Natural killer cell (primary cell): ENCODE measurements at regions not wholly inside any gene's neighbourhood (a gene's known extent, or its start where the extent isn't known, plus 50 kb on each side); places are given as distances from the start of the nearest gene placed in this dataset.

Source experiments
- ATAC-seq, 3 donors: fragments of 150-1000 bp in 2 of 3; fragments of 200-7000 bp in 1 of 3; cut with Tn5 transposase; 1 replicate in 1 of 3; 2 replicates in 2 of 3; pipeline ENCODE4 v1.10.0; 2021; ENCODE audit warnings: mild to moderate bottlenecking in 2 of 3, moderate library complexity in 2 of 3
- DNase-seq, 2 donors: peaks; one replicate each; pipeline versions ENCODE4 v3.0.0 to v3.0.0-alpha.2; 2013 to 2021; ENCODE audit warnings: mixed read lengths in 1 of 2
- H3K27ac ChIP-seq: one replicate; pipeline ENCODE4 v1.5.1; 2013; ENCODE audit warnings: mild to moderate bottlenecking, low read length
- H3K27me3 ChIP-seq: one replicate; pipeline ENCODE4 v1.6.1; 2013; ENCODE audit warnings: low read length; ENCODE audit not compliant: control insufficient read depth, insufficient read depth
- H3K36me3 ChIP-seq: one replicate; pipeline ENCODE4 v1.6.1; 2013; ENCODE audit warnings: low read length; ENCODE audit not compliant: control insufficient read depth, insufficient read depth
- H3K4me1 ChIP-seq: one replicate; pipeline ENCODE4 v1.6.1; 2013; ENCODE audit warnings: low read length; ENCODE audit not compliant: control insufficient read depth, insufficient read depth
- H3K4me3 ChIP-seq: one replicate; pipeline ENCODE4 v1.5.1; 2013; ENCODE audit warnings: low read length
- H3K9me3 ChIP-seq: one replicate; pipeline ENCODE4 v1.6.1; 2013; ENCODE audit warnings: low read length; ENCODE audit not compliant: control insufficient read depth, insufficient read depth
- H3K27ac Mint-ChIP-seq, 2 donors: one replicate each; pipeline ENCODE4 v1.8.0; 2022; ENCODE audit warnings: mild to moderate bottlenecking in 2 of 2, mixed read lengths in 2 of 2, moderate library complexity in 1 of 2
- H3K27me3 Mint-ChIP-seq, 2 donors: one replicate each; pipeline ENCODE4 v1.8.0; 2022; ENCODE audit warnings: low read depth in 2 of 2, mixed read lengths in 2 of 2
- H3K36me3 Mint-ChIP-seq: one replicate; pipeline ENCODE4 v1.8.0; 2022; ENCODE audit warnings: mixed read lengths
- H3K4me1 Mint-ChIP-seq, 2 donors: one replicate each; pipeline ENCODE4 v1.8.0; 2022; ENCODE audit warnings: mixed read lengths in 2 of 2
- H3K4me3 Mint-ChIP-seq: one replicate; pipeline ENCODE4 v1.8.0; 2022; ENCODE audit warnings: mild to moderate bottlenecking, moderate library complexity, mixed read lengths
- H3K9me3 Mint-ChIP-seq, 2 donors: one replicate each; pipeline ENCODE4 v1.8.0; 2022; ENCODE audit warnings: mixed read lengths in 2 of 2
- whole genome bisulfite sequencing: methylation state at CpG from one replicate; pipeline ENCODE4 v1.1.7; 2013; ENCODE audit warnings: missing lambda C conversion rate; ENCODE audit not compliant: insufficient coverage; 5-methylcytosine and 5-hydroxymethylcytosine counted together
- intact Hi-C: fragments of 100-400 bp; cut with micrococcal nuclease; formaldehyde crosslinking; loops from one replicate; pipeline ENCODE4 v1.14.2; 2022
- TF ChIP-seq, protein P1 (sequence below): fragments of 200-600 bp; IDR thresholded peaks from one replicate; pipeline ENCODE4 v1.8.0; 2022; ENCODE audit warnings: antibody characterized with exemption

- Mint-ChIP-seq H3K36me3 (peaks cover 1% of the 10 kb centered on the region), H3K4me3 (no peak overlapping the region), H3K4me1 (no peaks in the 10 kb centered on the region), H3K9me3 (peaks cover 0 to 3% of the 10 kb centered on the region in 2 donors), H3K27me3 (peaks cover 5 to 16% of the 10 kb centered on the region in 2 donors), H3K27ac (no peak overlapping the region)
- Histone ChIP-seq H3K4me3 (no peak overlapping the region), H3K9me3 (no peaks in the 10 kb centered on the region), H3K27me3 (no peaks in the 10 kb centered on the region), H3K27ac (no peak overlapping the region), H3K36me3 (no peaks in the 10 kb centered on the region), H3K4me1 (no peaks in the 10 kb centered on the region)
- TF ChIP-seq, protein P1, sequence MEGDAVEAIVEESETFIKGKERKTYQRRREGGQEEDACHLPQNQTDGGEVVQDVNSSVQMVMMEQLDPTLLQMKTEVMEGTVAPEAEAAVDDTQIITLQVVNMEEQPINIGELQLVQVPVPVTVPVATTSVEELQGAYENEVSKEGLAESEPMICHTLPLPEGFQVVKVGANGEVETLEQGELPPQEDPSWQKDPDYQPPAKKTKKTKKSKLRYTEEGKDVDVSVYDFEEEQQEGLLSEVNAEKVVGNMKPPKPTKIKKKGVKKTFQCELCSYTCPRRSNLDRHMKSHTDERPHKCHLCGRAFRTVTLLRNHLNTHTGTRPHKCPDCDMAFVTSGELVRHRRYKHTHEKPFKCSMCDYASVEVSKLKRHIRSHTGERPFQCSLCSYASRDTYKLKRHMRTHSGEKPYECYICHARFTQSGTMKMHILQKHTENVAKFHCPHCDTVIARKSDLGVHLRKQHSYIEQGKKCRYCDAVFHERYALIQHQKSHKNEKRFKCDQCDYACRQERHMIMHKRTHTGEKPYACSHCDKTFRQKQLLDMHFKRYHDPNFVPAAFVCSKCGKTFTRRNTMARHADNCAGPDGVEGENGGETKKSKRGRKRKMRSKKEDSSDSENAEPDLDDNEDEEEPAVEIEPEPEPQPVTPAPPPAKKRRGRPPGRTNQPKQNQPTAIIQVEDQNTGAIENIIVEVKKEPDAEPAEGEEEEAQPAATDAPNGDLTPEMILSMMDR, result no peak
- DNase-seq (no peak), ATAC-seq (no peak)
- intact Hi-C loops, result no loop called here
- 75% methylated on average over 3 of the region's 3 CpGs for WGBS
Observed at GRCh38 chr15:55126111-55126510, 70.6 kb downstream of the RSL24D1 start.

GRCh38 chr15:55124616-55125015, 72.1 kb downstream of the RSL24D1 start:
- Mint-ChIP-seq H3K36me3 (no peaks in the 10 kb centered on the region), H3K4me1 (no peaks in the 10 kb centered on the region), H3K27me3 (peaks cover 5 to 9% of the 10 kb centered on the region in 2 donors), H3K4me3 (no peak overlapping the region), H3K27ac (no peak overlapping the region), H3K9me3 (no peaks in the 10 kb centered on the region)
- 92% methylated on average over 5 of the region's 5 CpGs for WGBS
- Histone ChIP-seq H3K4me3 (no peak overlapping the region), H3K27me3 (no peaks in the 10 kb centered on the region), H3K4me1 (no peaks in the 10 kb centered on the region), H3K9me3 (no peaks in the 10 kb centered on the region), H3K27ac (no peak overlapping the region), H3K36me3 (no peaks in the 10 kb centered on the region)
- ATAC-seq (no peak), DNase-seq (no peak)
- intact Hi-C loops, result no loop called here
- TF ChIP-seq, protein P1, result no peak

- no peaks in the 10 kb centered on the region for H3K27me3 Mint-ChIP-seq
- 80% methylated on average over 1 of the region's 2 CpGs for WGBS
- H3K4me1 Mint-ChIP-seq, result no peaks in the 10 kb centered on the region
- ATAC-seq (no peak), DNase-seq (no peak)
- H3K27ac Mint-ChIP-seq, result no peak overlapping the region
- no peaks in the 10 kb centered on the region for H3K36me3 Mint-ChIP-seq
- TF ChIP-seq, protein P1, result no peak
- H3K9me3 ChIP-seq, result no peaks in the 10 kb centered on the region
- intact Hi-C loops, result no loop called here
- no peak overlapping the region for H3K4me3 ChIP-seq
- H3K27ac ChIP-seq, result no peak overlapping the region
- H3K4me3 Mint-ChIP-seq, result no peak overlapping the region
- no peaks in the 10 kb centered on the region for H3K9me3 Mint-ChIP-seq
- H3K27me3 ChIP-seq, result no peaks in the 10 kb centered on the region
- H3K36me3 ChIP-seq, result no peaks in the 10 kb centered on the region
- no peaks in the 10 kb centered on the region for H3K4me1 ChIP-seq
Observed at GRCh38 chr15:55118344-55118870, 78.3 kb downstream of the RSL24D1 start.

- DNase-seq (no peak), ATAC-seq (peak in 1 of 3 donors; percentile 14)
- no peak overlapping the region for H3K27ac ChIP-seq
- no peak overlapping the region for H3K4me3 ChIP-seq
- no peaks in the 10 kb centered on the region for H3K4me1 Mint-ChIP-seq
- no peaks in the 10 kb centered on the region for H3K36me3 Mint-ChIP-seq
- H3K9me3 ChIP-seq, result no peaks in the 10 kb centered on the region
- TF ChIP-seq, protein P1, result no peak
- no peaks in the 10 kb centered on the region for H3K9me3 Mint-ChIP-seq
- no peak overlapping the region for H3K27ac Mint-ChIP-seq
- H3K4me1 ChIP-seq, result no peaks in the 10 kb centered on the region
- 63% methylated on average over 2 of the region's 2 CpGs for WGBS
- no peaks in the 10 kb centered on the region for H3K27me3 Mint-ChIP-seq
- H3K27me3 ChIP-seq, result no peaks in the 10 kb centered on the region
- intact Hi-C loops, result no loop called here
- H3K36me3 ChIP-seq, result no peaks in the 10 kb centered on the region
- no peak overlapping the region for H3K4me3 Mint-ChIP-seq
Observed at GRCh38 chr15:55116636-55117035, 80.1 kb downstream of the RSL24D1 start.
